ENCODE measurements at regions not wholly inside any gene's neighbourhood (a gene's known extent, or its start where the extent isn't known, plus 50 kb on each side); places are given as distances from the start of the nearest gene placed in this dataset.

DNA sequence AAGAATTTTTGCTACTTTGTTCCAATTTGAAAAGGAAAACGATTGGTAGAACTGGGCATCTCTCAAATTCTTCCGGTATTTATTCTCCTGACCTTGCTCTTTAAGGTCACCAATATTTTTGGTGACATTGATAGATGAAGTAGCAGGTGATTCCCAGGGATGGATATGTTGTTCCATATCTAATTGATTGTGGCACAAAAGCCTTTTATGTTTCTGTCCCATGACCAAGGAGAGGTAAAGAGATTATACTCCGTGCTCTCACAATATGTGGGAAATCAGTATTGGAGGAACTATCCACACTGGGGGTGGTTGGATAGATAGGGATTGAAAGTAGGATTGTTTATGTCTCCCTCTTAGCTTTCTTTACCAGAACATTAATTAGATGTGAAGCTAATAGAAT lies 61.7 kb upstream of the LRIG3 start:
- BruUV-seq (replicated peaks), result no TSS peak
- Histone ChIP-seq H2AFZ (ENCODE audit: low read length) (no peak overlapping the region), H3K9me3 (ENCODE audit: low read length) (no peaks in the 10 kb centered on the region), H3K9me2 (ENCODE audit: insufficient read depth, low read length) (no peaks in the 10 kb centered on the region), H3K36me3 (ENCODE audit: insufficient read depth, low read length) (no peaks in the 10 kb centered on the region), H3K4me2 (ENCODE audit: low read length) (no peak overlapping the region), H3K4me3 (ENCODE audit: low read depth, low read length, poor library complexity, severe bottlenecking) (no peak overlapping the region), H3K79me2 (ENCODE audit: insufficient read depth, low read depth, low read length) (no peaks in the 10 kb centered on the region), H4K20me1 (ENCODE audit: insufficient read depth, low read length) (no peaks in the 10 kb centered on the region), H3K4me1 (ENCODE audit: insufficient read depth, low read length, poor library complexity, severe bottlenecking) (no peaks in the 10 kb centered on the region), H3K27ac (ENCODE audit: low read depth, low read length, poor library complexity, severe bottlenecking) (no peak overlapping the region)
- POLR2A ChIA-PET, result interaction anchor here (0.7 kb wide), 1 partner anchor 20 kb away, joined by 3 read pairs; no protein-coding TSS in a partner anchor
- intact Hi-C loops (cut with micrococcal nuclease; ENCODE audit: unreplicated experiment), result no loop called here
- no peak for DNase-seq (ENCODE audit: low spot score)
- no peak for TF ChIP-seq EZH2phosphoT487 (IDR thresholded peaks at IDR 0.05; ENCODE audit: borderline replicate concordance, low read depth, low read length)
- no peak for TF ChIP-seq CTCF (conservative IDR thresholded peaks at IDR 0.05; ENCODE audit: low read length)
- CTCF ChIA-PET (ENCODE audit: unreplicated experiment), result no interaction called here

- ChIA-PET POLR2A (no interaction called here), CTCF (ENCODE audit: unreplicated experiment) (no interaction called here)
- Histone ChIP-seq H3K27ac (ENCODE audit: low read depth, low read length, poor library complexity, severe bottlenecking) (no peak overlapping the region), H3K9me2 (ENCODE audit: insufficient read depth, low read length) (no peaks in the 10 kb centered on the region), H3K4me2 (ENCODE audit: low read length) (no peak overlapping the region), H3K4me3 (ENCODE audit: low read depth, low read length, poor library complexity, severe bottlenecking) (no peak overlapping the region), H4K20me1 (ENCODE audit: insufficient read depth, low read length) (no peaks in the 10 kb centered on the region), H3K9me3 (ENCODE audit: low read length) (no peaks in the 10 kb centered on the region), H2AFZ (ENCODE audit: low read length) (no peak overlapping the region), H3K79me2 (ENCODE audit: insufficient read depth, low read depth, low read length) (no peaks in the 10 kb centered on the region), H3K36me3 (ENCODE audit: insufficient read depth, low read length) (no peaks in the 10 kb centered on the region), H3K4me1 (ENCODE audit: insufficient read depth, low read length, poor library complexity, severe bottlenecking) (no peaks in the 10 kb centered on the region)
- intact Hi-C loops (cut with micrococcal nuclease; ENCODE audit: unreplicated experiment), result no loop called here
- BruUV-seq (replicated peaks), result no TSS peak
- TF ChIP-seq EZH2phosphoT487 (IDR thresholded peaks at IDR 0.05; ENCODE audit: borderline replicate concordance, low read depth, low read length), result no peak
- TF ChIP-seq CTCF (conservative IDR thresholded peaks at IDR 0.05; ENCODE audit: low read length), result no peak
- DNase-seq (ENCODE audit: low spot score), result no peak
These were observed 60.5 kb upstream of the LRIG3 start for GRCh38 chr12:58980768-58981167.

DNA sequence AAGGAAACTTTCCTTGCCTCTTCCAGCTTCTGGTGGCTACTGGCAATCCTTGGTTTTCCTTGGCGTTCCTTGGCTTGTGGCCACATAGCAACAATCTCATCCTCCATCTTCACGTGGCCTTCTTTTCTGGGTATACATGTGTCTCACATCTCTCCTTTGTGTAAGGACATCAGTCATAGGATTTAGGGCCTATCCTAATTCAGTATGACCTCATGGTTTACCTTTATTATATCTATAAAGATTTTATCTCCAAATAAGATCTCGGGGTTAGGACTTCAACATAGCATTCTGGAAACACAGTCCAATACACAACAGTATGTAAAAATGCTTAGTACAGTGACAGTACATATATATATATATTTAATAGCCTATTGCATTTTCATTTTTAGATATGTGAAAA lies 58.4 kb upstream of the LRIG3 start:
- Histone ChIP-seq H3K27ac (ENCODE audit: low read depth, low read length, poor library complexity, severe bottlenecking) (no peak overlapping the region), H3K4me3 (ENCODE audit: low read depth, low read length, poor library complexity, severe bottlenecking) (no peak overlapping the region), H3K36me3 (ENCODE audit: insufficient read depth, low read length) (no peaks in the 10 kb centered on the region), H3K79me2 (ENCODE audit: insufficient read depth, low read depth, low read length) (no peaks in the 10 kb centered on the region), H2AFZ (ENCODE audit: low read length) (no peak overlapping the region), H3K9me3 (ENCODE audit: low read length) (no peaks in the 10 kb centered on the region), H3K9me2 (ENCODE audit: insufficient read depth, low read length) (no peaks in the 10 kb centered on the region), H3K4me2 (ENCODE audit: low read length) (no peak overlapping the region), H4K20me1 (ENCODE audit: insufficient read depth, low read length) (no peaks in the 10 kb centered on the region), H3K4me1 (ENCODE audit: insufficient read depth, low read length, poor library complexity, severe bottlenecking) (no peaks in the 10 kb centered on the region)
- no peak for TF ChIP-seq EZH2phosphoT487 (IDR thresholded peaks at IDR 0.05; ENCODE audit: borderline replicate concordance, low read depth, low read length)
- TF ChIP-seq CTCF (conservative IDR thresholded peaks at IDR 0.05; ENCODE audit: low read length), result no peak
- intact Hi-C loops (cut with micrococcal nuclease; ENCODE audit: unreplicated experiment), result no loop called here
- BruUV-seq (replicated peaks), result no TSS peak
- no peak for DNase-seq (ENCODE audit: low spot score)
- ChIA-PET POLR2A (interaction anchor here (0.5 kb wide), 1 partner anchor 23 kb away, joined by 3 read pairs; no protein-coding TSS in a partner anchor), CTCF (ENCODE audit: unreplicated experiment) (no interaction called here)
